GM12878 (cell line): ENCODE measurements at regions not wholly inside any gene's neighbourhood (a gene's known extent, or its start where the extent isn't known, plus 50 kb on each side); places are given as distances from the start of the nearest gene placed in this dataset.

Experiments used
- ATAC-seq: fragments of 200-7000 bp; cut with Tn5 transposase; 3 replicates; pipeline ENCODE4 v1.9.1; 2020; ENCODE audit warnings: mild to moderate bottlenecking, moderate library complexity
- BruUV-seq: library from RNA; stranded (reverse); fragments of 400-500 nt; replicated peaks from 2 replicates; lab custom pipeline; 2021; lab: Mats Ljungman, UMichigan
- CTCF ChIA-PET: fragments of 300-600 bp; sonication (Branson Sonifier 250); formaldehyde crosslinking; extraction: SDS; loops from one replicate; lab custom pipeline; 2021; ENCODE audit warnings: inconsistent platforms; lab: Yijun Ruan, JAX
- POLR2A ChIA-PET: fragments of 350-600 bp; formaldehyde crosslinking; extraction: SDS; loops from one replicate; lab custom pipeline; 2021; ENCODE audit warnings: inconsistent platforms; lab: Charles Lee
- RAD21 ChIA-PET: fragments of 300-600 bp; sonication (Branson Sonifier 250); formaldehyde crosslinking; loops from one replicate; lab custom pipeline; 2023; ENCODE audit warnings: antibody characterized with exemption; ENCODE audit not compliant: unreplicated experiment; lab: Charles Lee
- SMC1A ChIA-PET: fragments of 300-600 bp; sonication (Branson Sonifier 250); formaldehyde crosslinking; loops from one replicate; lab custom pipeline; 2023; ENCODE audit not compliant: unreplicated experiment, uncharacterized antibody; lab: Charles Lee
- DNase-seq: peaks from one replicate; pipeline ENCODE4 v3.0.0-alpha.2; 2011; ENCODE audit warnings: low read depth, low spot score
- FAIRE-seq: peaks from 3 replicates; lab custom pipeline; 2011; peaks lifted over from hg19 to GRCh38; lab: Jason Lieb, UNC
- H2AFZ ChIP-seq: 2 replicates; pipeline ENCODE4 v1.6.0; 2011; ENCODE audit warnings: low read depth, low read length, control low read depth; ENCODE audit not compliant: control insufficient read depth
- H3K27ac ChIP-seq: 2 replicates; pipeline ENCODE4 v1.5.1; 2011; ENCODE audit warnings: control low read depth; ENCODE audit not compliant: control insufficient read depth, insufficient read depth
- H3K27me3 ChIP-seq, 2 experiments: replicated peaks in 1 of 2; 2 replicates each; pipeline versions ENCODE4 v1.6.0 to v1.6.1; 2011; ENCODE audit warnings: low read length in 1 of 2; ENCODE audit not compliant: control insufficient read depth in 2 of 2, insufficient read depth in 2 of 2
- H3K36me3 ChIP-seq, 2 experiments: 2 replicates each; pipeline ENCODE4 v1.5.1; 2011; ENCODE audit warnings: low read length in 1 of 2; ENCODE audit not compliant: control insufficient read depth in 2 of 2, insufficient read depth in 2 of 2
- H3K4me1 ChIP-seq: 2 replicates; pipeline ENCODE4 v1.6.1; 2011; ENCODE audit warnings: mild to moderate bottlenecking, low read length, moderate library complexity, mixed read lengths; ENCODE audit not compliant: control insufficient read depth, insufficient read depth
- H3K4me2 ChIP-seq: 2 replicates; pipeline ENCODE4 v1.6.0; 2011; ENCODE audit warnings: control low read depth; ENCODE audit not compliant: control insufficient read depth, insufficient read depth
- H3K4me3 ChIP-seq: fragments of 200-600 bp; sonication (generic); 2 replicates; pipeline ENCODE4 v1.5.1; 2016
- H3K79me2 ChIP-seq: 2 replicates; pipeline ENCODE4 v1.6.0; 2011; ENCODE audit warnings: low read length; ENCODE audit not compliant: control insufficient read depth, insufficient read depth
- H3K9ac ChIP-seq: 2 replicates; pipeline ENCODE4 v1.8.0; 2011; ENCODE audit warnings: low read length, control low read depth, mixed read lengths; ENCODE audit not compliant: control insufficient read depth, insufficient read depth
- H3K9me3 ChIP-seq: replicated peaks from 3 replicates; pipeline ENCODE4 v1.5.1; 2011; ENCODE audit warnings: mild to moderate bottlenecking, low read length; ENCODE audit not compliant: control insufficient read depth, insufficient read depth
- H4K20me1 ChIP-seq: 2 replicates; pipeline ENCODE4 v1.6.0; 2011; ENCODE audit not compliant: control insufficient read depth, insufficient read depth
- ATF2 ChIP-seq: IDR thresholded peaks from 2 replicates; pipeline ENCODE4 v1.6.1; 2012; ENCODE audit warnings: low read length, inconsistent platforms
- KAT2A ChIP-seq: conservative IDR thresholded peaks from 2 replicates; pipeline ENCODE4 v1.6.1; 2011; ENCODE audit warnings: low read depth, low read length; ENCODE audit not compliant: control insufficient read depth
- MYB ChIP-seq: fragments of 150-350 bp; IDR thresholded peaks from 2 replicates; pipeline ENCODE4 v1.6.1; 2014; ENCODE audit warnings: mild to moderate bottlenecking, low read depth, low read length, borderline replicate concordance
- NFYB ChIP-seq: IDR thresholded peaks from 2 replicates; pipeline ENCODE4 v1.6.1; 2011; ENCODE audit warnings: low read depth, mild to moderate bottlenecking, low read length, improper control_type of control experiment, moderate library complexity; ENCODE audit not compliant: insufficient read depth
- WGBS: methylation state at CpG from one replicate; pipeline ENCODE4 v1.1.6; 2016; ENCODE audit warnings: low lambda C conversion rate; ENCODE audit not compliant: insufficient replicate concordance, insufficient coverage; ENCODE audit errors: missing lambda C conversion rate; 5-methylcytosine and 5-hydroxymethylcytosine counted together
- in situ Hi-C: fragments of 300-500 bp; cut with MboI; formaldehyde crosslinking; loops from 9 replicates; pipeline ENCODE4 v1.14.3; 2018; ENCODE audit warnings: mixed read lengths
- intact Hi-C: fragments of 100-400 bp; cut with micrococcal nuclease; formaldehyde crosslinking; loops from one replicate; pipeline ENCODE4 v1.14.2; 2022; ENCODE audit not compliant: unreplicated experiment

- Histone ChIP-seq H3K9ac (no peak overlapping the region), H3K9me3 (no peaks in the 10 kb centered on the region), H4K20me1 (no peaks in the 10 kb centered on the region), H3K4me1 (no peaks in the 10 kb centered on the region), H3K27ac (no peak overlapping the region), H3K27me3 (no peaks in the 10 kb centered on the region), H3K4me3 (no peak overlapping the region), H3K36me3 (no peaks in the 10 kb centered on the region), H2AFZ (no peak overlapping the region), H3K79me2 (no peaks in the 10 kb centered on the region), H3K4me2 (no peak overlapping the region)
- 46% methylated on average over 15 of the region's 15 CpGs for WGBS
- in situ Hi-C loops = no loop called here
- POLR2A ChIA-PET = no interaction called here
- no TSS peak for BruUV-seq
- CTCF ChIA-PET = no interaction called here
- no peak for ATAC-seq
- no peak for DNase-seq
- FAIRE-seq = no peak
- SMC1A ChIA-PET = no interaction called here
- RAD21 ChIA-PET = no interaction called here
- TF ChIP-seq KAT2A (no peak), MYB (no peak), NFYB (no peak)
- TF ChIP-seq, all 136 proteins: peak for 0
- intact Hi-C loops = no loop called here
Measured at GRCh38 chr20:60078351-60079250, 120.4 kb downstream of the CDH26 start.

- CTCF ChIA-PET = interaction anchor here (0.6 to 1.5 kb wide), 2 partner anchors 131 to 1261 kb away, joined by 3 read pairs; no protein-coding TSS in a partner anchor
- BruUV-seq = no TSS peak
- FAIRE-seq = no peak
- H3K27me3 ChIP-seq = no peaks in the 10 kb centered on the region
- H3K4me3 ChIP-seq = no peak overlapping the region
- no peak overlapping the region for H2AFZ ChIP-seq
- no peak overlapping the region for H3K9ac ChIP-seq
- no peaks in the 10 kb centered on the region for H3K79me2 ChIP-seq
- in situ Hi-C loops (no loop called here), intact Hi-C loops (no loop called here)
- ATAC-seq = no peak
- 10% methylated on average over 7 of the region's 7 CpGs for WGBS
- H3K36me3 ChIP-seq = no peaks in the 10 kb centered on the region
- H3K4me2 ChIP-seq = no peak overlapping the region
- no peak for DNase-seq
- H3K4me1 ChIP-seq = no peaks in the 10 kb centered on the region
- SMC1A ChIA-PET = no interaction called here
- POLR2A ChIA-PET = no interaction called here
- no peak overlapping the region for H3K27ac ChIP-seq
- RAD21 ChIA-PET = no interaction called here
- H4K20me1 ChIP-seq = no peaks in the 10 kb centered on the region
- no peaks in the 10 kb centered on the region for H3K9me3 ChIP-seq
- TF ChIP-seq ATF2 = no peak
Measured at GRCh38 chr20:60080401-60080800, 122.2 kb downstream of the CDH26 start.
